AG09319 (cell line): ENCODE measurements at regions not wholly inside any gene's neighbourhood (a gene's known extent, or its start where the extent isn't known, plus 50 kb on each side); places are given as distances from the start of the nearest gene placed in this dataset.
"Not testable (repeated sequence)": the region's sequence is repeated elsewhere in the genome, so short reads cannot be mapped to it uniquely, and the experiment has no call there.

Experiments
- DNase-seq: peaks from one replicate; pipeline ENCODE4 v3.0.0-alpha.2; 2010; ENCODE audit warnings: low read depth; ENCODE audit errors: extremely low read depth
- TF ChIP-seq, protein P1 (sequence below): IDR thresholded peaks from 2 replicates; pipeline ENCODE4 v1.5.1; 2011; ENCODE audit warnings: low read depth, mild to moderate bottlenecking, inconsistent platforms, low read length, moderate library complexity

DNA sequence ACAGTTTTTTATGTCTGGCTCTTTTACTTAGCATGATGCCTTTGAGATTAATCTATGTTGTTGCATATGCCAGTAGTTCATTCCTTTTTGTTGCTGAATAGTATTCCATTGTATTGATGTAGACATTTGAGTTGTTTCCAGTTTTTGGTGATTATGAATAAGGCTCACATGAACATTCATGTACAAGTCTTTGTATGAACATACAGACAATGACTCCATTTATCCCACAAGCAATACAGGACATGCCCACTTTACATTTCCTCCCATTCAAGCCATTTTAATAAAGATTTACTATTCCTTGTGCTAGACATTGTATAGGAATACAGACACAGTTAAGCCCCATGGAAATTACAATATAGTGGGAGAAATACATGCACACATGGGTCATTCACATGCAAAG is 118.0 kb downstream of the TRIM43 start:
- no peak for DNase-seq
- TF ChIP-seq, protein P1, sequence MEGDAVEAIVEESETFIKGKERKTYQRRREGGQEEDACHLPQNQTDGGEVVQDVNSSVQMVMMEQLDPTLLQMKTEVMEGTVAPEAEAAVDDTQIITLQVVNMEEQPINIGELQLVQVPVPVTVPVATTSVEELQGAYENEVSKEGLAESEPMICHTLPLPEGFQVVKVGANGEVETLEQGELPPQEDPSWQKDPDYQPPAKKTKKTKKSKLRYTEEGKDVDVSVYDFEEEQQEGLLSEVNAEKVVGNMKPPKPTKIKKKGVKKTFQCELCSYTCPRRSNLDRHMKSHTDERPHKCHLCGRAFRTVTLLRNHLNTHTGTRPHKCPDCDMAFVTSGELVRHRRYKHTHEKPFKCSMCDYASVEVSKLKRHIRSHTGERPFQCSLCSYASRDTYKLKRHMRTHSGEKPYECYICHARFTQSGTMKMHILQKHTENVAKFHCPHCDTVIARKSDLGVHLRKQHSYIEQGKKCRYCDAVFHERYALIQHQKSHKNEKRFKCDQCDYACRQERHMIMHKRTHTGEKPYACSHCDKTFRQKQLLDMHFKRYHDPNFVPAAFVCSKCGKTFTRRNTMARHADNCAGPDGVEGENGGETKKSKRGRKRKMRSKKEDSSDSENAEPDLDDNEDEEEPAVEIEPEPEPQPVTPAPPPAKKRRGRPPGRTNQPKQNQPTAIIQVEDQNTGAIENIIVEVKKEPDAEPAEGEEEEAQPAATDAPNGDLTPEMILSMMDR = no peak

DNA sequence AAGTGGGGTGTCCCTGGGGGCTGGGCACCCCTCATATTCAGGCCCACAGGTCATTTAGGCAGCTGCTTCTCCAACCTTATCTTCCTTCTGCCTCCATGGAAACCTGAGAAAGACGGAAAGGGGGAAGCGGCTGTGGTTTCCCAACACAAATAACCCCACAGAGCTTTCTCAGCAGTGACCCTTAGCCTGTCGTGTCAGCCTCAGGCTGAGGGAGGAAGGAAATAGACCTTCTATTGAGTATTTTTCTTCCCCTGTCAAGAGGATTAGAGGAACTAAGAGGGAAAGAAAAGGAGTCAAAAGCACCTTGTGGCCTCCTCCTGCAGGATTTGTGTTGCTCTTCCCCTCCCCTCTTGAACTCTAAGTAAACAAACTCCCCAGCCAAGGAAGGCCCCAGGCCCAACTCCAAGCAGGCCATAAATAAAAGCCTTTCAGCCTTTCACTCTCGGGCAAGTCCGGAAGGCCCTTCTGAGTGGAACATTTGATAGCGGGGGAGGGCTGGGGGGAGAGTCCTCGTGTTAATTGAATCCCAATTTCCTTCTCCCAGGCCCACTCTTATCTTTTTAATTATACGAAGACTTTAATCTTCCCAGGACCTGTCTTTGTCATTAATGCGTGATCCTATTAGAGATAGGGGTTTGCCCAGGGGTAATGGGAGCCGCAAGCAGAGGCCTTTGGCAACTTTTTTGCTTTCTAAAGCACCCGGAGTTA is 121.8 kb downstream of the TRIM43 start:
- not testable (repeated sequence) for DNase-seq

DNA sequence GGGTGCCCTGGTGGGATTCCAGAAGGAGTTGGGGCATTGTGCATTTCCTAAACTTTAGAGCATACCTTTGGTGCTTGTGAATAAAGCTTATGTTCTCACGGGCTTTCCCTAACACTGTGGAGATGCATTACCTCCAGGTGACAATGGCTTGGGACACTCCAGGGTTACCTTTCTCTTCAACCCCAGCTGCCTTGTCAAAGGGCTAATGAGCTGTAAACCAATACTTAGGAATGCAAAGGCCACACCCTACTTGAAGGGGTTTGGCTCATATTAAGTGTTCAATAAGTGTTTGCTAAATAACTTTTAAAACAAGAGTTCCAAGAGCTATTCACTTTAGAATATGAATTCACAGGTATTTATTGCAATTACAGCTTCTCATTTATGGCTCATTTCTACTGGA is 122.6 kb downstream of the TRIM43 start:
- DNase-seq = not testable (repeated sequence)

DNA sequence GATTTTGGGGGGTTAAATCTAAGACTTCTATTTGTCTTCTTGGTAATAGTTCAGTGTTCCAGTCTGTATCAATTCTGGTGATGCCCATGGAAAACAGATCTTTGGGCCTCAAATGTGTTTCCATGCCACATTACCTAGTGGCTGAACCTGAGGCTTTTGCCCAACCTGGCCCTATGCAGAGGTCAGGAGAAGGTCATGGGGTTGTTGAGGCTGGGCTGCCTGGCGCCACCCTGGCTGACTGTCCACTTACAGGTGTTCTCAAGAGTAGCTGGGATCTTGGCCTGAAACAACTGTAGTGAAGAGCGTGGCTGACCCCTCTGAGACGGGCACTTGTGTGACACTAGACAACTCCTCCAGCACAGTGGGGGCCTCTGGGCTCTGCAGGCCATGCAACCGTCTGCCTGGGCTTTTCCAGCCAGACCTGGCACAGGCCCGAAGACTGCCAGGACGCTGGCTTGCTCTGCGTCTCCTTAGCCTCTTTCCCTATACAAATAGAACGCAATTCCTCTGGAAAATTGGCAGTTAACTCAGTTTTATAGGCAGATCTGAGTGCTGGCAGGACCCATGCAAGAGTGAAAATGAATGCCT is 127.8 kb downstream of the TRIM43 start:
- no peak for DNase-seq
- TF ChIP-seq, protein P1 = no peak

DNA sequence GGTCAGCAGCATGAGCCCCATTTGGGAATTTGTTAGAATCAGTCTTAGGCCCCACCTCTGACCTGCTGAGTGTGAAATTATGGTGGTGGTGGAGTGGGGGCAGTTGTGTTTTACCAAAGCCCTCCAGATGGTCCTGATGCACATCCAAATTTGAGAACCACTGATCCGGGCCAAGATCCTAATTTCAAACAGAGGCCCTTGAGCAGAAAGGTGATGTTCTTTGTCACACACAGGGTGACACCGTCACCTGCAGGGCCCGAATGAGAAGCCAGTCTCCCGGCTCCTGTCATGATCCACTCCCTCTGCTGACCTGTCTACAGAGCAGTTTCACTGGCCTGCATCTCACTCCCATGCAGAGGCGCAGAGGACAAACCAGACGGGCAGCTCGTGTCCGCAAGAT is 129.9 kb downstream of the TRIM43 start:
- TF ChIP-seq, protein P1 = no peak
- DNase-seq = no peak

DNA sequence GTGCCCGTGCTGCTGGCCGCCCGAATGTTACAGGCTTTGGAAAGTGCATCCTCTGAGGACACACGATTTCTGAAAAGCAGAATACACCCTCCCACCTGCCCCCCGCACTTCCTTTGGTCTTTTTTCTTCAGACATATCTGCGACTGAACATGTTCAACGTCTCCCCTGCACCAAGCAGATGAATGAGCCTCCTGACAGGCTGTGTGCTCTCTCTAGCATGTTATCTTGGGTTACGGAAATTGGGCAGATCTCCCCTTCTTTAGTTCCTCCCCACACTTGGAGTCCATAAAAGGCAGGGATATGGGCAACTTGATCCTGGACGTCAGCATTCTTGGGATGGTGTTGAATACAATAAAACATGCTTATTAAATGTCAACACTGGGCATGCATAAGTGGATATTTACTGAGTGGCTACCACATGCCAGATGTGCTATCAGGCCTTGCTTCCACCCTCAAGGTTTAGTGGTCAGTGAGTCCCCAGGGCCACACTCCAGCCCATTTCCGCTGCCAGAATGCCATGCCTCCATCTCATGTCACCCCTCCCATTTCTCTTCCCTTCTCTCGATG is 130.4 kb downstream of the TRIM43 start:
- TF ChIP-seq, protein P1 = no peak
- DNase-seq = no peak

DNA sequence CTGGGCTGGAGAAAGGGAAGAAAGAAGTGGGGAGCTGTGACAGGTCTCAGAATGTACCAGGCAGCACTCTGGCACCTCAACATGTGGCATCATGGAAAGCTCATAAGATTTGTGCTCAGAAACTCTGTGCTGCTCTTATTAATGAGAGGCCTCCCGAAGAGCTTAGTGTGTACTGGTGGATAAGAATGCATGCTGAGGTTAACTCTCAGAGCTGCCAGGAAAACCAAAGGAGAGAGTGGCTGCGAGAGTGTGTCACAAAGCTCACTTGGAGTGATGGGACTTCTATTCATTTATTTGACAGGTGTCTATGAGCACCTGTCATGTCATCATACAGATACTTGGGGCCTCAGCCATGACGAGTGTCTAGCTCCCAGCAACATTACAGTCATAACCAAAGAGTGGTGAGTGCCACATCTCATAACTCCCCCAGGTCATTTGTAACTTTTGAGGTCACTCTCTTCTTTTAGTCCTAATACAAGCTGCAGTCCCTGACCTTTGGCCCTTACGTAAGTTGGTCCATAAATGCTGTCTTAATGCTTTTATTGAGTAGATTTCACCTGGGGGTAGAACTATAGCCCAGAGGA is 131.9 kb downstream of the TRIM43 start:
- DNase-seq = not testable (repeated sequence)

DNA sequence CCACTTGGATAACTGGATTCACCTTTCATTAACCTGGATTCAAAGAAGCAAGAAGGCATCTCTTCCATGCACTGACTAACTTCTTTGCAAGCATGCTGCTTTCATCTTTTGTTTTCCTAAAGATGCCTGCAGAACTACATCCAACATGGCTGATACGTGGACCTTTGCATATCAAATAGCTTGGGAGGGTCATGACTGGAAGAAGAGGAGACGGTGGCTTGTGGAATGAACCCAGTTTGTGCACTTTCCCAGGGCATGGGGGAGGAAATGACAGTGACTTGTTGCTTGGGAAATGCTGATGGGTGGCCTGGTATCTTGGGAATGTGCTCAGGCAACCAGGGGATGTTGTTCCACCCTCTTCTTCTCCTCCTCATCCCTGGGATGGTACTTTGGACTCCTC is 133.4 kb downstream of the TRIM43 start:
- DNase-seq = not testable (repeated sequence)

DNA sequence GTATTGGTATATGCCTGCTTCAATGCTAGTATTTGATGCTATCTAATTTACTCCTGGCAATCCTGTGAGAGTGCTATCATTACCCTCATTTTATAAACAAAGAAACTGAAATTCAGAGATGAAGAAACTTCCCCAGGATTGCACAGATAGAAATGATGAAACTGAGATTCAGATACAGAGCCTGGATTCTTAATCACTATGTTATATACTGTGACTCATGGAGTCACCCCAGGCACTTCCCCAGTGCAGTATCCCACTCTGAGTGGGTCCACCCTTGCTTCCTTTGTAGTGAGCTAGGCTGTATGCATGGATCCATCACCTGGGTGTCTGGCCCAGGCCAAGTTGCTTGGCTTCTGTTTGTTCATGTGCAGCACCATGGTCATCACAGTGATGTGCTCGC is 133.9 kb downstream of the TRIM43 start:
- DNase-seq = not testable (repeated sequence)

DNA sequence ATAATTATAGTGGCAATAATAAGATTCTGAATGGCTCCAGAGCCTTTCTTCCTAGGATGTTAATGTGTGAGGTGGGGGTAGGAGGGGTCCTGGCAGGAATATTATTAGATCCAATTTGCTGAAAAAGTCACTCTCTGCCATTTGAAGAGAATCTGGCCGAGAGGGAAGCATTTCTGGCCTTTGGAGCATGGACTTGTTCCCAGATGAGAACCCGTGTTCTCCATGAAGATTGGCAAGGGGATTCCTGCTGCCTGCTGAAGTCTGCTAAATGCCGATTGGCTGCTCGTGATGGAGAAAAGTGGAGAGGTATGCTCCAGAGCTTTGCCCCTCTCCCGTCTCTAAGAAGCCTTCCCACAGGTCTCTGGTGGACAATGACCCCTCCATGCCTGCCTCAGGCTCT is 135.6 kb downstream of the TRIM43 start:
- not testable (repeated sequence) for DNase-seq
